Neural progenitor cell (in vitro differentiated cells): ENCODE measurements at regions not wholly inside any gene's neighbourhood (a gene's known extent, or its start where the extent isn't known, plus 50 kb on each side); places are given as distances from the start of the nearest gene placed in this dataset.

Experiments
- DNase-seq: peaks from one replicate; pipeline ENCODE4 v3.0.0-alpha.2; 2016; ENCODE audit warnings: low spot score
- H2AFZ ChIP-seq: fragments of 200-600 bp; sonication (generic); replicated peaks from 2 replicates; pipeline ENCODE4 v1.6.1; 2016; ENCODE audit warnings: antibody characterized with exemption
- H3F3A ChIP-seq: fragments of 200-600 bp; sonication (generic); 2 replicates; pipeline ENCODE4 v1.6.1; 2016; ENCODE audit warnings: antibody characterized with exemption, low read depth
- H3K27ac ChIP-seq: fragments of 200-600 bp; sonication (generic); 2 replicates; pipeline ENCODE4 v1.5.1; 2016; ENCODE audit warnings: mild to moderate bottlenecking
- H3K27me3 ChIP-seq: fragments of 200-600 bp; sonication (generic); 2 replicates; pipeline ENCODE4 v1.6.1; 2016; ENCODE audit warnings: mild to moderate bottlenecking, moderate library complexity
- H3K36me3 ChIP-seq: fragments of 200-600 bp; sonication (generic); 2 replicates; pipeline ENCODE4 v1.5.1; 2016
- H3K4me1 ChIP-seq: fragments of 200-600 bp; sonication (generic); 2 replicates; pipeline ENCODE4 v1.6.1; 2016; ENCODE audit warnings: mixed run types
- H3K4me2 ChIP-seq: fragments of 200-600 bp; sonication (generic); 2 replicates; pipeline ENCODE4 v1.6.1; 2016
- H3K4me3 ChIP-seq: fragments of 200-600 bp; sonication (generic); 2 replicates; pipeline ENCODE4 v1.5.1; 2016
- H3K79me2 ChIP-seq: fragments of 200-600 bp; sonication (generic); 2 replicates; pipeline ENCODE4 v1.6.1; 2016; ENCODE audit warnings: low read depth
- H3K9ac ChIP-seq: fragments of 200-600 bp; sonication (generic); 2 replicates; pipeline ENCODE4 v1.6.1; 2016
- H3K9me3 ChIP-seq: fragments of 200-600 bp; sonication (generic); 2 replicates; pipeline ENCODE4 v1.5.1; 2016; ENCODE audit warnings: low read depth
- H4K20me1 ChIP-seq: fragments of 200-600 bp; sonication (generic); 2 replicates; pipeline ENCODE4 v1.6.1; 2016; ENCODE audit warnings: low read depth
- H3K27ac Mint-ChIP-seq: 3 replicates; pipeline ENCODE4 v1.8.0; 2021; ENCODE audit warnings: mixed read lengths
- H3K27me3 Mint-ChIP-seq: 2 replicates; pipeline ENCODE4 v1.8.0; 2022; ENCODE audit warnings: low read depth, mild to moderate bottlenecking, inconsistent platforms, moderate library complexity, mixed read lengths; ENCODE audit not compliant: insufficient read depth
- H3K36me3 Mint-ChIP-seq: 3 replicates; pipeline ENCODE4 v1.8.0; 2021; ENCODE audit warnings: mixed read lengths
- H3K4me1 Mint-ChIP-seq: 3 replicates; pipeline ENCODE4 v1.8.0; 2021; ENCODE audit warnings: mixed read lengths
- H3K4me3 Mint-ChIP-seq: 3 replicates; pipeline ENCODE4 v1.8.0; 2021; ENCODE audit warnings: mild to moderate bottlenecking, moderate library complexity, mixed read lengths
- H3K9me3 Mint-ChIP-seq: 3 replicates; pipeline ENCODE4 v1.8.0; 2020; ENCODE audit warnings: mixed read lengths
- EZH2 ChIP-seq: fragments of 200-600 bp; sonication (generic); IDR thresholded peaks from 2 replicates; pipeline ENCODE4 v1.6.1; 2017; ENCODE audit warnings: antibody characterized with exemption, mild to moderate bottlenecking, moderate library complexity
- EZH2phosphoT487 ChIP-seq: fragments of 200-600 bp; sonication (generic); IDR thresholded peaks from 2 replicates; pipeline ENCODE4 v1.6.1; 2017; ENCODE audit warnings: antibody characterized with exemption
- TF ChIP-seq, protein P1 (sequence below): fragments of 200-600 bp; sonication (generic); IDR thresholded peaks from 2 replicates; pipeline ENCODE4 v1.5.1; 2017; ENCODE audit warnings: antibody characterized with exemption, mild to moderate bottlenecking

DNA sequence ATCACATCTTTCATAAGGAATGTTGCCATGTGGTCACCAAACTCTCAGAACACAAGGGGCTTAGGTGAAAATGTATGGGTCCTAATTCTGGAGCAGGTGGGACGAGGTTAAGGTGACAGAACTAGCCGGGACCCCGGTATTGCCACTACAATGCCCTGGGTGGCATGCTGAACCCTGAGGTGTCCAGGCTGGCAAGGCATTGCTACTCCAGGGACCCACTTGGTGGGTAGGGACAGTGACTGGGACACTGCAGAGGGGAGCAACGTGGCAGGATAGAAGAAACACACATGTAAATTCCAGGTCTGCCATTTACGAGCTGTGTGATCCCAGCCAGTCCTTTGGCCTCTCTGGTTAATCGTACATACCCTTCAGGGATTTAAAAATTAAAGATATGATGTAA lies 206.9 kb upstream of the MVB12B start:
- H3K9me3 Mint-ChIP-seq: no peaks in the 10 kb centered on the region
- peaks cover 6% of the 10 kb centered on the region for H3K27me3 Mint-ChIP-seq

DNA sequence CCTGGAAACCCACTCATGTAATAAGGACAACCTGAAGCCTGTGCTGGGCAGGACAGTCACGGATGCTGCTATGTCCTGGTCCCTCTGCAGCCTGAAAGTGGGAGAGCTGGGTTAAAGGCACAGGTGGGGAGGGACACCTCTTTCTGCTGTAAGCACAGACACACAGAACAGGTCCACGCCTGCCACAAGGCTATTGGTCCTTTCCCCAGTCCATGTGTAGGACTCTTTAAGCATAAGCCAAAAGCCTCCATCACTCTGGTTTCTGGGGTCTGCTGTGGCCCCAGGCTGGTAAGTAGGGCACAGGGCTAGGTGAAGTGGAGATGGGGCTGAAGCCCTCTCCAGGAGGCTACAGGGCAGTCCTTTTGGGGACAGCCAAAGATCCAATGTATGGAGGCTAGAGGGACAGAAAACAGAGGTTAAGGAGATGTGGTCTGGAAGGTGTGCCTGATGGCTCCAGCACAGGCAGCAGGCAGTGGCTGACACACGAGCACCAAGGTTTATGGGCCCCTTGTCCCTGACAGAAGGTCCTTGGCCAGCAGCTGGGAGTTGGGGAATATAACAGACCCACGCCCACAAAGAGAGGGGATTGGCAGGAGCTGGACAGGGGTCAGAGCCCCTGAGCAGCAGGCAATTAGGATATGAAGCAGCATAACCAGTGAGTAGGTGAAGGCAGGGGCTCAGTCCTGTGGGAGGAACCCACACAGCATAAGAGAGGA lies 203.6 kb upstream of the MVB12B start:
- no peak overlapping the region for H3K9ac ChIP-seq
- H3K79me2 ChIP-seq: no peaks in the 10 kb centered on the region
- H3K36me3 Mint-ChIP-seq: no peaks in the 10 kb centered on the region
- H3K36me3 ChIP-seq: no peaks in the 10 kb centered on the region
- no peak overlapping the region for H3K4me2 ChIP-seq
- no peak overlapping the region for H3K4me3 Mint-ChIP-seq
- no peak overlapping the region for H2AFZ ChIP-seq
- H3K27ac Mint-ChIP-seq: no peak overlapping the region
- no peaks in the 10 kb centered on the region for H3K27me3 ChIP-seq
- no peaks in the 10 kb centered on the region for H3K4me1 Mint-ChIP-seq
- H3K9me3 Mint-ChIP-seq: no peaks in the 10 kb centered on the region
- TF ChIP-seq EZH2 (no peak), EZH2phosphoT487 (no peak)
- TF ChIP-seq, protein P1, sequence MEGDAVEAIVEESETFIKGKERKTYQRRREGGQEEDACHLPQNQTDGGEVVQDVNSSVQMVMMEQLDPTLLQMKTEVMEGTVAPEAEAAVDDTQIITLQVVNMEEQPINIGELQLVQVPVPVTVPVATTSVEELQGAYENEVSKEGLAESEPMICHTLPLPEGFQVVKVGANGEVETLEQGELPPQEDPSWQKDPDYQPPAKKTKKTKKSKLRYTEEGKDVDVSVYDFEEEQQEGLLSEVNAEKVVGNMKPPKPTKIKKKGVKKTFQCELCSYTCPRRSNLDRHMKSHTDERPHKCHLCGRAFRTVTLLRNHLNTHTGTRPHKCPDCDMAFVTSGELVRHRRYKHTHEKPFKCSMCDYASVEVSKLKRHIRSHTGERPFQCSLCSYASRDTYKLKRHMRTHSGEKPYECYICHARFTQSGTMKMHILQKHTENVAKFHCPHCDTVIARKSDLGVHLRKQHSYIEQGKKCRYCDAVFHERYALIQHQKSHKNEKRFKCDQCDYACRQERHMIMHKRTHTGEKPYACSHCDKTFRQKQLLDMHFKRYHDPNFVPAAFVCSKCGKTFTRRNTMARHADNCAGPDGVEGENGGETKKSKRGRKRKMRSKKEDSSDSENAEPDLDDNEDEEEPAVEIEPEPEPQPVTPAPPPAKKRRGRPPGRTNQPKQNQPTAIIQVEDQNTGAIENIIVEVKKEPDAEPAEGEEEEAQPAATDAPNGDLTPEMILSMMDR: no peak
- H3K27ac ChIP-seq: no peak overlapping the region
- peaks cover 7% of the 10 kb centered on the region for H3K27me3 Mint-ChIP-seq
- no peaks in the 10 kb centered on the region for H3K9me3 ChIP-seq
- H3K4me1 ChIP-seq: no peaks in the 10 kb centered on the region
- H4K20me1 ChIP-seq: no peaks in the 10 kb centered on the region
- DNase-seq: no peak
- no peak overlapping the region for H3K4me3 ChIP-seq
- no peaks in the 10 kb centered on the region for H3F3A ChIP-seq

More for the DNA sequence above, 206.9 kb upstream of the MVB12B start:
- Histone ChIP-seq H4K20me1 (no peaks in the 10 kb centered on the region), H3K27ac (no peak overlapping the region), H3K36me3 (no peaks in the 10 kb centered on the region), H3K4me1 (peaks cover 3% of the 10 kb centered on the region), H3K9me3 (no peaks in the 10 kb centered on the region), H2AFZ (no peak overlapping the region), H3K4me2 (no peak overlapping the region), H3K79me2 (no peaks in the 10 kb centered on the region), H3K4me3 (no peak overlapping the region), H3F3A (no peaks in the 10 kb centered on the region), H3K9ac (no peak overlapping the region), H3K27me3 (no peaks in the 10 kb centered on the region)
- TF ChIP-seq EZH2 (no peak), EZH2phosphoT487 (no peak)
- H3K27ac Mint-ChIP-seq: no peak overlapping the region
- no peaks in the 10 kb centered on the region for H3K36me3 Mint-ChIP-seq
- DNase-seq: no peak
- no peak overlapping the region for H3K4me3 Mint-ChIP-seq
- no peaks in the 10 kb centered on the region for H3K4me1 Mint-ChIP-seq

DNA sequence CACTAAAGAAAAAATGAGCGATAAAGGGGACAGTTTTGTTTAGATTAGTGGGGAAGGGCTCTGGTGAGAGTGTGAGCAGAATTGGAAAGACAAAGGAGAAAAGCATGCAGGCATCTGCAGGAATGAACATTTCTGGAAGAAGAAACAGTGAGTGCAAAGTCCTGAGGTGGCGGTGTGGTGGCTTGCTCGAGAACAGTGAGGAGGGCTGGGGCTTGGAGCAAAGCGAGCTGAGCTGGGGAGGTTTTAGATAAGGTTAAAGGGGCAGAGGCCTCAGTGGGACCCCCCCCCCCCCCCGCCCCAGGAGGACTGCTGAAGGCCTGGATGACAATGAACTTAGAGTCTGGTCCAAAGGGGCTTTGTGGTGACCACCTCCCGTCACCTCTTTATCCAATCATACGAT lies 202.7 kb upstream of the MVB12B start:
- H3K36me3 ChIP-seq: no peaks in the 10 kb centered on the region
- H3K36me3 Mint-ChIP-seq: no peaks in the 10 kb centered on the region
- H3K4me3 Mint-ChIP-seq: no peak overlapping the region
- no peaks in the 10 kb centered on the region for H4K20me1 ChIP-seq
- no peaks in the 10 kb centered on the region for H3K9me3 ChIP-seq
- H2AFZ ChIP-seq: no peak overlapping the region
- no peak overlapping the region for H3K9ac ChIP-seq
- no peaks in the 10 kb centered on the region for H3K4me1 Mint-ChIP-seq
- H3K9me3 Mint-ChIP-seq: no peaks in the 10 kb centered on the region
- no peak for TF ChIP-seq EZH2
- TF ChIP-seq, protein P1: no peak
- TF ChIP-seq EZH2phosphoT487: no peak
- no peak for DNase-seq
- H3K27me3 ChIP-seq: no peaks in the 10 kb centered on the region
- H3K27ac Mint-ChIP-seq: no peak overlapping the region
- no peak overlapping the region for H3K4me3 ChIP-seq
- H3F3A ChIP-seq: no peaks in the 10 kb centered on the region
- H3K4me1 ChIP-seq: no peaks in the 10 kb centered on the region
- H3K79me2 ChIP-seq: no peaks in the 10 kb centered on the region
- H3K4me2 ChIP-seq: no peak overlapping the region
- no peak overlapping the region for H3K27ac ChIP-seq
- H3K27me3 Mint-ChIP-seq: peaks cover 12% of the 10 kb centered on the region

DNA sequence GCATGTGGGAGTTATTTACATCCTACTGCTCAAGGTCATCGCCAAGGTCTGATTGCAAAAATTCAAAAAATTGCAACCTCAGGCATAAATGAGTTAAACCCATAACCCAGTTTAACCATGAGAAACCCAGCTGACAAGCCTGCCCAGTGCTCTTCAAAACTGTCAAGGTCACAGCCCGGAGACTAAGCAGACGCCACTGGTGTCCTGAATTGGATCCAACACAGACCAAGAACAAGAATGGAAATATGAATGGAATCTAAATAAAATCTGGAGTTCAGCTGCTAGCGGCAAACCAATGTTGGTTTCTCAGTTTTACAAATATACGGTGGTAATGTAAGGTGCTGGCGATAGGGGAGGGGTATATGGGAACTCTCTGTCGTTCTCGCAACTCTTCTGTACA lies 201.5 kb upstream of the MVB12B start:
- no peak overlapping the region for H3K4me3 Mint-ChIP-seq
- Histone ChIP-seq H3K27ac (no peak overlapping the region), H4K20me1 (no peaks in the 10 kb centered on the region), H3K27me3 (no peaks in the 10 kb centered on the region), H3K4me1 (no peaks in the 10 kb centered on the region), H3K9me3 (no peaks in the 10 kb centered on the region), H3K36me3 (no peaks in the 10 kb centered on the region), H3K9ac (no peak overlapping the region), H2AFZ (no peak overlapping the region), H3K4me2 (no peak overlapping the region), H3K79me2 (no peaks in the 10 kb centered on the region), H3F3A (no peaks in the 10 kb centered on the region), H3K4me3 (no peak overlapping the region)
- H3K27me3 Mint-ChIP-seq: peaks cover 13% of the 10 kb centered on the region
- H3K36me3 Mint-ChIP-seq: no peaks in the 10 kb centered on the region
- no peak for TF ChIP-seq EZH2
- TF ChIP-seq, protein P1: no peak
- no peak for TF ChIP-seq EZH2phosphoT487
- no peaks in the 10 kb centered on the region for H3K4me1 Mint-ChIP-seq
- no peak overlapping the region for H3K27ac Mint-ChIP-seq
- H3K9me3 Mint-ChIP-seq: no peaks in the 10 kb centered on the region
- DNase-seq: no peak
